ENCODE measurements at regions not wholly inside any gene's neighbourhood (a gene's known extent, or its start where the extent isn't known, plus 50 kb on each side); places are given as distances from the start of the nearest gene placed in this dataset.

GRCh38 chr20:58091810-58092209, 136.6 kb downstream of the ANKRD60 start:
- Histone ChIP-seq H2AFZ (ENCODE audit: low read depth, low read length, severe bottlenecking) (no peak overlapping the region), H3K36me3 (ENCODE audit: low read length) (no peaks in the 10 kb centered on the region), H3K9me3 (ENCODE audit: insufficient read depth, low read length) (no peaks in the 10 kb centered on the region), H3K79me2 (ENCODE audit: insufficient read depth, low read length) (no peaks in the 10 kb centered on the region), H3K27ac (ENCODE audit: low read depth, low read length) (no peak overlapping the region), H4K20me1 (ENCODE audit: low read depth, low read length) (no peaks in the 10 kb centered on the region), H3K4me3 (ENCODE audit: insufficient read depth, low read length, poor library complexity, severe bottlenecking) (no peak overlapping the region), H3F3A (ENCODE audit: insufficient read depth) (no peaks in the 10 kb centered on the region), H3K4me2 (ENCODE audit: low read depth, low read length, poor library complexity, severe bottlenecking) (no peak overlapping the region), H3K9me2 (replicated peaks; ENCODE audit: insufficient read depth, low read length) (no peaks in the 10 kb centered on the region), H3K27me3 (ENCODE audit: low read length) (no peaks in the 10 kb centered on the region), H3K9ac (ENCODE audit: low read length) (no peak overlapping the region)
- TF ChIP-seq, protein P1, sequence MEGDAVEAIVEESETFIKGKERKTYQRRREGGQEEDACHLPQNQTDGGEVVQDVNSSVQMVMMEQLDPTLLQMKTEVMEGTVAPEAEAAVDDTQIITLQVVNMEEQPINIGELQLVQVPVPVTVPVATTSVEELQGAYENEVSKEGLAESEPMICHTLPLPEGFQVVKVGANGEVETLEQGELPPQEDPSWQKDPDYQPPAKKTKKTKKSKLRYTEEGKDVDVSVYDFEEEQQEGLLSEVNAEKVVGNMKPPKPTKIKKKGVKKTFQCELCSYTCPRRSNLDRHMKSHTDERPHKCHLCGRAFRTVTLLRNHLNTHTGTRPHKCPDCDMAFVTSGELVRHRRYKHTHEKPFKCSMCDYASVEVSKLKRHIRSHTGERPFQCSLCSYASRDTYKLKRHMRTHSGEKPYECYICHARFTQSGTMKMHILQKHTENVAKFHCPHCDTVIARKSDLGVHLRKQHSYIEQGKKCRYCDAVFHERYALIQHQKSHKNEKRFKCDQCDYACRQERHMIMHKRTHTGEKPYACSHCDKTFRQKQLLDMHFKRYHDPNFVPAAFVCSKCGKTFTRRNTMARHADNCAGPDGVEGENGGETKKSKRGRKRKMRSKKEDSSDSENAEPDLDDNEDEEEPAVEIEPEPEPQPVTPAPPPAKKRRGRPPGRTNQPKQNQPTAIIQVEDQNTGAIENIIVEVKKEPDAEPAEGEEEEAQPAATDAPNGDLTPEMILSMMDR (IDR thresholded peaks at IDR 0.05; ENCODE audit: insufficient read depth, low read length, poor library complexity, severe bottlenecking), result no peak
- no peak for TF ChIP-seq EZH2phosphoT487 (conservative IDR thresholded peaks at IDR 0.05; ENCODE audit: low read length)

DNA sequence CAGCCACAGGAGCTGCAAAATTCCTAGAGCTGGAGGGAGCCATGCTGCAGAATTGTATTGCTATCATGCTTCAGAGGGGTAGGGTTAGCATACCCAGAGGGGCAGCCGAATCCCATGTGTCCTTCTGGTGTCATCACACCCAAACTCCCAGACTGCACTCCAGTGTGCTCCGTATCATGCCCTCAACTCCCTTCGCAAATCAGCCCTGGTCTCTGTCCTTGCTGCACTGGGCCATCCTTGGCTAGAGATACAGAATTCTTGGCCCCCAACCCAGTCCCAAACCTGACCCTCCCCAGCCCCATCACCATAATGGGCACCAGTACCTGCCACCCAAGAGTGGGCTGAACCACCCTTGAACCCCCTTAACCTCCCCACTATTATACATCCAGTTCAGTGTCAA, 138.3 kb downstream of the ANKRD60 start:
- no peaks in the 10 kb centered on the region for H4K20me1 ChIP-seq (ENCODE audit: low read depth, low read length)

GRCh38 chr20:58088625-58089024, 139.8 kb downstream of the ANKRD60 start:
- no peak overlapping the region for H3K27ac ChIP-seq (ENCODE audit: low read depth, low read length)
- TF ChIP-seq, protein P1 (IDR thresholded peaks at IDR 0.05; ENCODE audit: insufficient read depth, low read length, poor library complexity, severe bottlenecking), result no peak
- TF ChIP-seq EZH2phosphoT487 (conservative IDR thresholded peaks at IDR 0.05; ENCODE audit: low read length), result no peak
- no peaks in the 10 kb centered on the region for H3F3A ChIP-seq (ENCODE audit: insufficient read depth)
- no peak overlapping the region for H3K9ac ChIP-seq (ENCODE audit: low read length)
- no peaks in the 10 kb centered on the region for H3K9me2 ChIP-seq (replicated peaks; ENCODE audit: insufficient read depth, low read length)
- H4K20me1 ChIP-seq (ENCODE audit: low read depth, low read length), result no peaks in the 10 kb centered on the region
- no peak overlapping the region for H3K4me2 ChIP-seq (ENCODE audit: low read depth, low read length, poor library complexity, severe bottlenecking)
- no peaks in the 10 kb centered on the region for H3K9me3 ChIP-seq (ENCODE audit: insufficient read depth, low read length)
- H2AFZ ChIP-seq (ENCODE audit: low read depth, low read length, severe bottlenecking), result no peak overlapping the region
- no peaks in the 10 kb centered on the region for H3K27me3 ChIP-seq (ENCODE audit: low read length)
- H3K4me3 ChIP-seq (ENCODE audit: insufficient read depth, low read length, poor library complexity, severe bottlenecking), result no peak overlapping the region
- H3K36me3 ChIP-seq (ENCODE audit: low read length), result no peaks in the 10 kb centered on the region
- no peaks in the 10 kb centered on the region for H3K79me2 ChIP-seq (ENCODE audit: insufficient read depth, low read length)

More for the DNA sequence above, 138.3 kb downstream of the ANKRD60 start:
- Histone ChIP-seq H3K36me3 (ENCODE audit: low read length) (no peaks in the 10 kb centered on the region), H3K9me3 (ENCODE audit: insufficient read depth, low read length) (no peaks in the 10 kb centered on the region), H3K4me2 (ENCODE audit: low read depth, low read length, poor library complexity, severe bottlenecking) (no peak overlapping the region), H3K27me3 (ENCODE audit: low read length) (no peaks in the 10 kb centered on the region), H3K27ac (ENCODE audit: low read depth, low read length) (no peak overlapping the region), H3K9ac (ENCODE audit: low read length) (no peak overlapping the region), H3K4me3 (ENCODE audit: insufficient read depth, low read length, poor library complexity, severe bottlenecking) (no peak overlapping the region), H2AFZ (ENCODE audit: low read depth, low read length, severe bottlenecking) (no peak overlapping the region), H3K79me2 (ENCODE audit: insufficient read depth, low read length) (no peaks in the 10 kb centered on the region), H3K9me2 (replicated peaks; ENCODE audit: insufficient read depth, low read length) (no peaks in the 10 kb centered on the region), H3F3A (ENCODE audit: insufficient read depth) (no peaks in the 10 kb centered on the region)
- TF ChIP-seq, protein P1 (IDR thresholded peaks at IDR 0.05; ENCODE audit: insufficient read depth, low read length, poor library complexity, severe bottlenecking), result no peak
- TF ChIP-seq EZH2phosphoT487 (conservative IDR thresholded peaks at IDR 0.05; ENCODE audit: low read length), result no peak
